ENCODE measurements at regions not wholly inside any gene's neighbourhood (a gene's known extent, or its start where the extent isn't known, plus 50 kb on each side); places are given as distances from the start of the nearest gene placed in this dataset.

DNA sequence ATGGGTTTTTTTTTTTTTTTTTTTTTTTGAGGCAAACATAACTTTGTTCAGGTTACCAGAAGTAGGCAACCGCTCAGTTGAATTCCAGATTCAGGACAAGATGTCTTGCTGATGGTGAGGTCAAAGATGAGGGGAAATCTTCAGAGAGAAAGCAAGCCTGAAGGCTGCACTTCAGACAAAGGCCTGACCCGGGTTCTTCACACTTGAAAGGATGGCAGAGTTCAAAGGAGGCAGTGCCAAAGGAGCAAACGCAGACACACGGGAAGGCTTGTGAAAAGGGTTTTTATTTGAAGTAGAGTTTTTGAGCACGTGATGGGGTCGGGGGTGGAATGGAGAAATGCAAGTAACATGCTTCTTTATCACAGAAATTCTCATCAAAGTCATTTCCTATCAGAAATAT lies 960.2 kb upstream of the EEF2KMT start:
- TF ChIP-seq, protein P1, sequence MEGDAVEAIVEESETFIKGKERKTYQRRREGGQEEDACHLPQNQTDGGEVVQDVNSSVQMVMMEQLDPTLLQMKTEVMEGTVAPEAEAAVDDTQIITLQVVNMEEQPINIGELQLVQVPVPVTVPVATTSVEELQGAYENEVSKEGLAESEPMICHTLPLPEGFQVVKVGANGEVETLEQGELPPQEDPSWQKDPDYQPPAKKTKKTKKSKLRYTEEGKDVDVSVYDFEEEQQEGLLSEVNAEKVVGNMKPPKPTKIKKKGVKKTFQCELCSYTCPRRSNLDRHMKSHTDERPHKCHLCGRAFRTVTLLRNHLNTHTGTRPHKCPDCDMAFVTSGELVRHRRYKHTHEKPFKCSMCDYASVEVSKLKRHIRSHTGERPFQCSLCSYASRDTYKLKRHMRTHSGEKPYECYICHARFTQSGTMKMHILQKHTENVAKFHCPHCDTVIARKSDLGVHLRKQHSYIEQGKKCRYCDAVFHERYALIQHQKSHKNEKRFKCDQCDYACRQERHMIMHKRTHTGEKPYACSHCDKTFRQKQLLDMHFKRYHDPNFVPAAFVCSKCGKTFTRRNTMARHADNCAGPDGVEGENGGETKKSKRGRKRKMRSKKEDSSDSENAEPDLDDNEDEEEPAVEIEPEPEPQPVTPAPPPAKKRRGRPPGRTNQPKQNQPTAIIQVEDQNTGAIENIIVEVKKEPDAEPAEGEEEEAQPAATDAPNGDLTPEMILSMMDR (IDR thresholded peaks at IDR 0.05; ENCODE audit: unreplicated experiment in 3 of 3), result no peak
- Mint-ChIP-seq H3K27me3 (ENCODE audit: low read depth) (no peaks in the 10 kb centered on the region), H3K4me3 (no peak overlapping the region), H3K4me1 (no peaks in the 10 kb centered on the region), H3K27ac (no peak overlapping the region), H3K9me3 (no peaks in the 10 kb centered on the region), H3K36me3 (ENCODE audit: low read depth) (no peaks in the 10 kb centered on the region)

DNA sequence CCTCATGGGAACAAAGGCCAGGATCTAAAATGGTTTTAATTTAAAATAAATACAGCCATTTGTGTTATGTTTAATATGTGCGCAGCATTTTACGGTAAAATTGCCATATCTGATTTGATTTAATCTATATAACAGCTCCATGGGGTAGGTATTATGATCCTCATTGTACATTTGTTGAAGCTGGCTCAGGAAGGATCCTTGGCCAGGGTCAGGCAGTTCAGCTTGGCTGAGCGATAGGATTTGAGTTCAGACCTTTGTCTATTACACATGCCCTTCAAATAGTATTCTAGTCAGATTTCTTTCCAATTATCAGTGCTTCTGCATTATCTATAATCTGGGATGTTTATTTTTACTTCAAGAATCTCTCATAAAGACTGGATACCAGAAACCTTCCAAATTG lies 950.4 kb upstream of the EEF2KMT start:
- no peak overlapping the region for H3K4me3 Mint-ChIP-seq
- H3K4me1 Mint-ChIP-seq, result no peaks in the 10 kb centered on the region
- no peak overlapping the region for H3K27ac Mint-ChIP-seq
- no peaks in the 10 kb centered on the region for H3K36me3 Mint-ChIP-seq (ENCODE audit: low read depth)
- TF ChIP-seq, protein P1 (IDR thresholded peaks at IDR 0.05; ENCODE audit: unreplicated experiment in 3 of 3), result no peak
- no peaks in the 10 kb centered on the region for H3K27me3 Mint-ChIP-seq (ENCODE audit: low read depth)
- H3K9me3 Mint-ChIP-seq, result no peaks in the 10 kb centered on the region

DNA sequence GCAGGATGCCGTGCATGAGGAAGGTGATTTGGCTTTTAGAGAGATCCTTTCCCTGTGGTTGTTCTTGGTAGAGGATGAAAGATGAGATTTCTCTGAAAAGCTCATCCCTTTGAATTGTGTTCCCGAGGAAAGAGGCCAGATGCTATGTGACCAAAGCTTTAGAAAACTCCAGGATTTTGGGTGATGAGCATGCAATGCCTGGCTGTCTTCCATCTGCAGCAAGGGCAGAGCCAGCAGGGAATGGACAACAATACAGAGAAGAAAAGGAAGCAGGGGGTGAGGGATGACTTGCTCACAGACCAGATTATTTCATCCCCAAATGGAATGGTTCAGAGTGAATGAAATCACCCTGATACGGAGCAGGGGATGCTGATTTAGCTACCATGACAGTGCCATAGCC lies 949.7 kb upstream of the EEF2KMT start:
- no peak overlapping the region for H3K4me3 Mint-ChIP-seq
- no peaks in the 10 kb centered on the region for H3K9me3 Mint-ChIP-seq

DNA sequence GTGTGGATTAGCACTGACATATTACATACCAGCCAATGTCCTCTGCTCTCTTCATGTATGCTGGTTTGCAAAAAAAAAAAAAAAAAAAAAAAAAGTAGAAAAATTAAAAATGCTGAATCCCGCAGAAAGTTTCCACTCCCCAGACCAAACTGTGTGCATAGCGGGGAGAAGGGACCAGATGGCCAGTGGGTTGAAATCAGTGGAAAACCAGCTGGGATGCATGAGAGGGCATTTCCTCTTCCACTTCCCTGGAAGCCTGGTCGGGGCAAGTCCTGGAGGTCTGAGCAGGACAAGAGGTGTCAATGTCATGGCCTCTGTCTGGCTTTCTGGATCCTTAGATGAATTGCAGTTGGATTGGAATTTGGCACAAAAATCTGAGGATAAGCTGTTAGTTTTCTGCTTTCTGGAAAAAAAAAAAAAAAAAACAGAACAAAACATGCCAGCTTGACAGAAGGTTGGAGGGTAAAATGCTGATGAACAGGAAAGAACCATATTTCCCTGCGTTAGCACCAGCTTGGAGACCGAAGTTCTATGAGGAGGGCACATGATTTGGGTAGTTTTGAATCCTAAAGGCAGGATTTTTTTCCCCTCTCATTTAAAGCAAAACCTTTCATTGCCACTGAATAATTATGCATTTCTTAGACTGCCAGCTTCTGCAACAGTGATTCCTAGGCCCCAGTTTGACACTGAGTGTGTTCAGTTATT lies 941.5 kb upstream of the EEF2KMT start:
- Mint-ChIP-seq H3K4me1 (no peaks in the 10 kb centered on the region), H3K36me3 (ENCODE audit: low read depth) (no peaks in the 10 kb centered on the region), H3K9me3 (peaks cover 3% of the 10 kb centered on the region), H3K4me3 (no peak overlapping the region), H3K27ac (no peak overlapping the region), H3K27me3 (ENCODE audit: low read depth) (peaks cover 8% of the 10 kb centered on the region)
- TF ChIP-seq, protein P1 (IDR thresholded peaks at IDR 0.05; ENCODE audit: unreplicated experiment in 3 of 3), result no peak

More for the DNA sequence above, 949.7 kb upstream of the EEF2KMT start:
- TF ChIP-seq, protein P1 (IDR thresholded peaks at IDR 0.05; ENCODE audit: unreplicated experiment in 3 of 3), result no peak
- Mint-ChIP-seq H3K36me3 (ENCODE audit: low read depth) (no peaks in the 10 kb centered on the region), H3K27me3 (ENCODE audit: low read depth) (no peaks in the 10 kb centered on the region), H3K4me1 (no peaks in the 10 kb centered on the region), H3K27ac (no peak overlapping the region)

DNA sequence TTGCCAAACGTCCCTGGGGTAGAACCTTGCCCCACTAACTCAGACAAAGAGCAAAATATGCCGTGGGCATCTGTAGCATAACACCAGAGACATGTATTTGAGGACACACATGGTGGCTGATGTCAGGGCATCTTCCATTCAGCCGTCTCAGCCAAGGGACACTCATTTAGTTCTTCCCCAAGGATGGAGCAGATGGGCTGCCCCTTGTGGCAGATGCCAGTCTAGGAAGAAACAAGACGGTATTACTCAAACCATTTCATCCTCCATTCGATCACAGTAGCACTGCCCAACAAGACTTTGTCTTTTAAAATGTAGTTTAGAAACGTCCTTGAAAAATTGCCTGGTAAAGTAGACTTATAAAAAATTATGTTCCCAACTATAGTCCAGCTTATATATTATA lies 937.6 kb upstream of the EEF2KMT start:
- H3K27me3 Mint-ChIP-seq (ENCODE audit: low read depth), result peaks cover 9% of the 10 kb centered on the region
- H3K4me3 Mint-ChIP-seq, result no peak overlapping the region
- no peak overlapping the region for H3K27ac Mint-ChIP-seq
- H3K4me1 Mint-ChIP-seq, result no peaks in the 10 kb centered on the region
- no peaks in the 10 kb centered on the region for H3K36me3 Mint-ChIP-seq (ENCODE audit: low read depth)
- TF ChIP-seq, protein P1 (IDR thresholded peaks at IDR 0.05; ENCODE audit: unreplicated experiment in 3 of 3), result no peak
- no peaks in the 10 kb centered on the region for H3K9me3 Mint-ChIP-seq

DNA sequence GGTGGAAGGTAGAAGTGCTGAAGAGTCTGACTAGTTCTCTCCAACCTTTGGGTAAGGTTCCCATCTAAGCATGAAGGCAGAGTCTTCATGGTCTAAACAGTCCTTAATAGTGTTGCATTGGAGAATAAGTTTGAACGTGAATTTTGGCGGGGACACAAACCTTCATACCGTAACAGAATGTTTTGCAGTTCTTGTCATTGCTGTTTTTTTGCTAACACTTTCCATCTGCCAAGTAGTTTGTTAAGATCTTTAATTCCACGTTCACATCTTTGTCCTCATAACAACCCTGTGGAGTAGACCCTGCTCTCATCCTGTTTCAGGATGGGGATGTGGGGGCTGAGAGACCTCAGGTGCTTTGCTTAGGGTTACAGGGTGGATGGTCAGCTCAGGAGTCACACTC lies 936.9 kb upstream of the EEF2KMT start:
- Mint-ChIP-seq H3K27me3 (ENCODE audit: low read depth) (peaks cover 9% of the 10 kb centered on the region), H3K27ac (no peak overlapping the region), H3K4me3 (no peak overlapping the region), H3K9me3 (no peaks in the 10 kb centered on the region), H3K36me3 (ENCODE audit: low read depth) (no peaks in the 10 kb centered on the region), H3K4me1 (no peaks in the 10 kb centered on the region)
- TF ChIP-seq, protein P1 (IDR thresholded peaks at IDR 0.05; ENCODE audit: unreplicated experiment in 3 of 3), result no peak

Data from nephron (organoid).